Pons (tissue), 1 donor: ENCODE measurements at regions not wholly inside any gene's neighbourhood (a gene's known extent, or its start where the extent isn't known, plus 50 kb on each side); places are given as distances from the start of the nearest gene placed in this dataset.
"Not testable (repeated sequence)": the region's sequence is repeated elsewhere in the genome, so short reads cannot be mapped to it uniquely, and the experiment has no call there.

Source experiments
- DNase-seq: peaks from one replicate; pipeline ENCODE4 v3.0.0-alpha.2; 2016; ENCODE audit warnings: low spot score

- no peak for DNase-seq
These were observed 279.3 kb upstream of the DIPK2B start for GRCh38 chrX:45479835-45480422.

GRCh38 chrX:45479196-45479834 is 278.6 kb upstream of the DIPK2B start:
- no peak for DNase-seq

- no peak for DNase-seq
These were observed 272.3 kb upstream of the DIPK2B start for GRCh38 chrX:45472968-45473367.

GRCh38 chrX:45467537-45467936 is 266.9 kb upstream of the DIPK2B start:
- not testable (repeated sequence) for DNase-seq

GRCh38 chrX:45455732-45456131 is 255.1 kb upstream of the DIPK2B start:
- not testable (repeated sequence) for DNase-seq

GRCh38 chrX:45454290-45454689 is 253.6 kb upstream of the DIPK2B start:
- peak; percentile 65 for DNase-seq

GRCh38 chrX:45449982-45450381 is 249.3 kb upstream of the DIPK2B start:
- no peak for DNase-seq

- no peak for DNase-seq
These were observed 247.3 kb upstream of the DIPK2B start for GRCh38 chrX:45447995-45448394.

- no peak for DNase-seq
These were observed 246.7 kb upstream of the DIPK2B start for GRCh38 chrX:45447331-45447730.

- DNase-seq, result no peak
These were observed 245.2 kb upstream of the DIPK2B start for GRCh38 chrX:45445745-45446412.

- DNase-seq, result no peak
These were observed 236.5 kb upstream of the DIPK2B start for GRCh38 chrX:45437186-45437585.

GRCh38 chrX:45435481-45435880 is 234.8 kb upstream of the DIPK2B start:
- DNase-seq, result no peak

- DNase-seq, result no peak
These were observed 233.6 kb upstream of the DIPK2B start for GRCh38 chrX:45434231-45434630.

GRCh38 chrX:45428831-45429230 is 228.2 kb upstream of the DIPK2B start:
- no peak for DNase-seq

- no peak for DNase-seq
These were observed 223.7 kb upstream of the DIPK2B start for GRCh38 chrX:45424326-45424725.

GRCh38 chrX:45422216-45422925 is 221.7 kb upstream of the DIPK2B start:
- DNase-seq, result no peak

- no peak for DNase-seq
These were observed 221.1 kb upstream of the DIPK2B start for GRCh38 chrX:45421806-45422205.

- no peak for DNase-seq
These were observed 203.5 kb upstream of the DIPK2B start for GRCh38 chrX:45404206-45404605.

- DNase-seq, result no peak
These were observed 201.2 kb upstream of the DIPK2B start for GRCh38 chrX:45401923-45402322.

GRCh38 chrX:45400951-45401725 is 200.5 kb upstream of the DIPK2B start:
- DNase-seq, result not testable (repeated sequence)

GRCh38 chrX:45400027-45400779 is 199.5 kb upstream of the DIPK2B start:
- no peak for DNase-seq
